ENCODE measurements at regions not wholly inside any gene's neighbourhood (a gene's known extent, or its start where the extent isn't known, plus 50 kb on each side); places are given as distances from the start of the nearest gene placed in this dataset.

DNA sequence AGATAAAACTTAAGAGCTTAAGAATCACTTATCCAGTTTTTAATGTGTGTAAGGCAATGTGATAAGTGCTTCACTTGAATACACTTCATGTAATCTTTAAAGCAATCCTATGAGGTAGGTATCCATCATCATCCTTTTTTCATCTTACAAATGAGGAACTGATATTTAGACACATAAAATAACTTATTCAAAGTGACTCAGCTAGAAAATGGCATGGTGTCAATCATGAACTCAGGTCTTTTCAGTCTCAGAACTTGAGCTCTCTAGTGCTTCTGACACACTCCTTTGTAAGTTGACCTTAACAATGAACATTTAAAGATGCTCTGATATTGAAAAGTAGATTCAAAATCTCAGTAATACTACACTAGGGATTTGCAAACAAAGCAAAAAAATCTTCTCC is 224.8 kb upstream of the TEX13C start:
- TF ChIP-seq EZH2 (IDR thresholded peaks at IDR 0.05): no peak
- TF ChIP-seq POLR2AphosphoS5 (IDR thresholded peaks at IDR 0.05; ENCODE audit: borderline replicate concordance, low read depth, low read length): no peak
- TF ChIP-seq FOXP2 (optimal IDR thresholded peaks at IDR 0.05; ENCODE audit: control extremely low read depth, extremely low read length, insufficient read depth): no peak

Data from SK-N-MC (cell line).